Activated CD4-positive, alpha-beta T cell treated with anti-CD3 and anti-CD28 coated beads, Interleukin-2, amount 10 ng/mL, durations not matched to agents 24 days and 14 days (primary cell): ENCODE measurements at regions not wholly inside any gene's neighbourhood (a gene's known extent, or its start where the extent isn't known, plus 50 kb on each side); places are given as distances from the start of the nearest gene placed in this dataset.
A peak's percentile ranks its signal among the peaks of the same experiment; 100 is the strongest.

Source experiments
- DNase-seq: peaks from one replicate; pipeline ENCODE4 v3.0.0; 2022
- H3K27ac Mint-ChIP-seq: one replicate; pipeline ENCODE4 v1.8.0; 2022; ENCODE audit warnings: mild to moderate bottlenecking, mixed read lengths
- H3K27me3 Mint-ChIP-seq: one replicate; pipeline ENCODE4 v1.8.0; 2022; ENCODE audit warnings: mixed read lengths
- H3K36me3 Mint-ChIP-seq: one replicate; pipeline ENCODE4 v1.8.0; 2022; ENCODE audit warnings: low read depth, mild to moderate bottlenecking, mixed read lengths
- H3K4me1 Mint-ChIP-seq: one replicate; pipeline ENCODE4 v1.8.0; 2021; ENCODE audit warnings: mixed read lengths
- H3K4me3 Mint-ChIP-seq: one replicate; pipeline ENCODE4 v1.8.0; 2022; ENCODE audit warnings: mild to moderate bottlenecking, moderate library complexity, mixed read lengths
- H3K9me3 Mint-ChIP-seq: one replicate; pipeline ENCODE4 v1.8.0; 2021; ENCODE audit warnings: mixed read lengths
- intact Hi-C: fragments of 100-400 bp; cut with micrococcal nuclease; formaldehyde crosslinking; loops from one replicate; pipeline ENCODE4 v1.15.1; 2023

GRCh38 chr6:137725949-137726348 is 141.1 kb upstream of the TNFAIP3 start:
- intact Hi-C loops: no loop called here
- no peak for DNase-seq
- H3K9me3 Mint-ChIP-seq: no peaks in the 10 kb centered on the region
- peaks cover 6% of the 10 kb centered on the region for H3K27me3 Mint-ChIP-seq
- H3K27ac Mint-ChIP-seq: no peak overlapping the region
- no peak overlapping the region for H3K4me3 Mint-ChIP-seq
- peaks cover 13% of the 10 kb centered on the region for H3K4me1 Mint-ChIP-seq
- H3K36me3 Mint-ChIP-seq: peaks cover 2% of the 10 kb centered on the region

GRCh38 chr6:137726582-137726981 is 140.5 kb upstream of the TNFAIP3 start:
- H3K27ac Mint-ChIP-seq: no peak overlapping the region

GRCh38 chr6:137727216-137727765 is 139.8 kb upstream of the TNFAIP3 start:
- Mint-ChIP-seq H3K27ac (no peak overlapping the region), H3K9me3 (no peaks in the 10 kb centered on the region), H3K27me3 (peaks cover 6% of the 10 kb centered on the region), H3K36me3 (peaks cover 2% of the 10 kb centered on the region), H3K4me3 (no peak overlapping the region), H3K4me1 (peaks cover 13% of the 10 kb centered on the region)
- intact Hi-C loops: no loop called here
- no peak for DNase-seq

More at GRCh38 chr6:137726582-137726981, 140.5 kb upstream of the TNFAIP3 start:
- no peak for DNase-seq
- Mint-ChIP-seq H3K4me1 (peaks cover 13% of the 10 kb centered on the region), H3K27me3 (peaks cover 6% of the 10 kb centered on the region), H3K4me3 (no peak overlapping the region), H3K9me3 (no peaks in the 10 kb centered on the region), H3K36me3 (peaks cover 2% of the 10 kb centered on the region)
- intact Hi-C loops: no loop called here

GRCh38 chr6:137728386-137729349 is 138.4 kb upstream of the TNFAIP3 start:
- H3K9me3 Mint-ChIP-seq: no peaks in the 10 kb centered on the region
- intact Hi-C loops: no loop called here
- DNase-seq: no peak
- peaks cover 6% of the 10 kb centered on the region for H3K27me3 Mint-ChIP-seq
- peaks cover 1% of the 10 kb centered on the region for H3K4me1 Mint-ChIP-seq
- no peak overlapping the region for H3K27ac Mint-ChIP-seq
- H3K36me3 Mint-ChIP-seq: peaks cover 2% of the 10 kb centered on the region
- H3K4me3 Mint-ChIP-seq: no peak overlapping the region

- H3K27ac Mint-ChIP-seq: no peak overlapping the region
- peaks cover 6% of the 10 kb centered on the region for H3K27me3 Mint-ChIP-seq
- no peak for DNase-seq
- peaks cover 3% of the 10 kb centered on the region for H3K4me1 Mint-ChIP-seq
- H3K36me3 Mint-ChIP-seq: peaks cover 2% of the 10 kb centered on the region
- H3K4me3 Mint-ChIP-seq: no peak overlapping the region
- H3K9me3 Mint-ChIP-seq: peaks cover 4% of the 10 kb centered on the region
- intact Hi-C loops: no loop called here
Observed at GRCh38 chr6:137729866-137730629, 137.0 kb upstream of the TNFAIP3 start.

- Mint-ChIP-seq H3K9me3 (peaks cover 4% of the 10 kb centered on the region), H3K4me3 (no peak overlapping the region), H3K27ac (no peak overlapping the region), H3K36me3 (no peaks in the 10 kb centered on the region), H3K4me1 (peaks cover 13% of the 10 kb centered on the region), H3K27me3 (peaks cover 6% of the 10 kb centered on the region)
- intact Hi-C loops: no loop called here
- DNase-seq: no peak
Observed at GRCh38 chr6:137731600-137731959, 135.5 kb upstream of the TNFAIP3 start.

GRCh38 chr6:137731960-137732616 is 135.0 kb upstream of the TNFAIP3 start:
- DNase-seq: no peak
- intact Hi-C loops: no loop called here
- peaks cover 4% of the 10 kb centered on the region for H3K9me3 Mint-ChIP-seq

GRCh38 chr6:137733372-137733771 is 133.7 kb upstream of the TNFAIP3 start:
- Mint-ChIP-seq H3K27me3 (no peaks in the 10 kb centered on the region), H3K4me3 (no peak overlapping the region), H3K4me1 (peaks cover 23% of the 10 kb centered on the region), H3K27ac (no peak overlapping the region), H3K36me3 (no peaks in the 10 kb centered on the region), H3K9me3 (peaks cover 4% of the 10 kb centered on the region)
- intact Hi-C loops: no loop called here
- DNase-seq: no peak

More at GRCh38 chr6:137731960-137732616, 135.0 kb upstream of the TNFAIP3 start:
- peaks cover 17% of the 10 kb centered on the region for H3K4me1 Mint-ChIP-seq
- no peak overlapping the region for H3K27ac Mint-ChIP-seq
- H3K27me3 Mint-ChIP-seq: peaks cover 6% of the 10 kb centered on the region
- no peaks in the 10 kb centered on the region for H3K36me3 Mint-ChIP-seq
- no peak overlapping the region for H3K4me3 Mint-ChIP-seq

GRCh38 chr6:137734005-137734874 is 132.8 kb upstream of the TNFAIP3 start:
- H3K27ac Mint-ChIP-seq: no peak overlapping the region
- no peaks in the 10 kb centered on the region for H3K36me3 Mint-ChIP-seq
- no peak overlapping the region for H3K4me3 Mint-ChIP-seq
- no peaks in the 10 kb centered on the region for H3K27me3 Mint-ChIP-seq
- intact Hi-C loops: no loop called here
- no peak for DNase-seq
- H3K9me3 Mint-ChIP-seq: peaks cover 4% of the 10 kb centered on the region
- peaks cover 23% of the 10 kb centered on the region for H3K4me1 Mint-ChIP-seq

- Mint-ChIP-seq H3K27ac (no peak overlapping the region), H3K36me3 (no peaks in the 10 kb centered on the region), H3K4me3 (no peak overlapping the region), H3K9me3 (peaks cover 4% of the 10 kb centered on the region), H3K4me1 (peaks cover 23% of the 10 kb centered on the region), H3K27me3 (no peaks in the 10 kb centered on the region)
- intact Hi-C loops: no loop called here
- no peak for DNase-seq
Observed at GRCh38 chr6:137734875-137735182, 132.2 kb upstream of the TNFAIP3 start.

- intact Hi-C loops: no loop called here
- DNase-seq: peak; percentile 80
- peaks cover 4% of the 10 kb centered on the region for H3K9me3 Mint-ChIP-seq
- H3K4me3 Mint-ChIP-seq: peak overlapping the region; percentile 29
- H3K4me1 Mint-ChIP-seq: peaks cover 25% of the 10 kb centered on the region
- H3K36me3 Mint-ChIP-seq: no peaks in the 10 kb centered on the region
- H3K27me3 Mint-ChIP-seq: no peaks in the 10 kb centered on the region
- peak overlapping the region; percentile 39 for H3K27ac Mint-ChIP-seq
Observed at GRCh38 chr6:137736048-137736818, 130.8 kb upstream of the TNFAIP3 start.

- Mint-ChIP-seq H3K9me3 (peaks cover 4% of the 10 kb centered on the region), H3K27ac (peak overlapping the region; percentile 39), H3K36me3 (no peaks in the 10 kb centered on the region), H3K4me3 (no peak overlapping the region), H3K4me1 (peaks cover 25% of the 10 kb centered on the region), H3K27me3 (no peaks in the 10 kb centered on the region)
- intact Hi-C loops: no loop called here
- no peak for DNase-seq
Observed at GRCh38 chr6:137736911-137737310, 130.1 kb upstream of the TNFAIP3 start.
